Transverse colon (tissue), 4 donors: ENCODE measurements at regions not wholly inside any gene's neighbourhood (a gene's known extent, or its start where the extent isn't known, plus 50 kb on each side); places are given as distances from the start of the nearest gene placed in this dataset.

Experiments
- DNase-seq: peaks from one replicate; pipeline ENCODE4 v3.0.0-alpha.2; 2019
- H3K27ac ChIP-seq, 4 donors: fragments of 200-600 bp; sonication (generic); 2 replicates each; pipeline ENCODE4 v1.5.1; 2016 to 2018; ENCODE audit warnings: inconsistent platforms in 4 of 4
- H3K27me3 ChIP-seq: fragments of 200-600 bp; sonication (generic); 2 replicates; pipeline ENCODE4 v1.5.1; 2017; ENCODE audit warnings: inconsistent platforms
- H3K36me3 ChIP-seq, 4 donors: fragments of 200-600 bp; sonication (generic); 2 replicates each; pipeline ENCODE4 v1.5.1; 2017 to 2019; ENCODE audit warnings: inconsistent platforms in 4 of 4
- H3K4me1 ChIP-seq, 4 donors: fragments of 200-600 bp; sonication (generic); 2 replicates each; pipeline ENCODE4 v1.5.1; 2017 to 2020; ENCODE audit warnings: inconsistent platforms in 4 of 4
- H3K4me3 ChIP-seq, 4 donors: fragments of 200-600 bp; sonication (generic); 1 replicate in 1 of 4; 2 replicates in 3 of 4; pipeline versions ENCODE4 v1.5.1 to v1.6.1; 2017 to 2019; ENCODE audit warnings: inconsistent platforms in 4 of 4
- H3K9me3 ChIP-seq, 2 donors: fragments of 200-600 bp; sonication (generic); 2 replicates each; pipeline ENCODE4 v1.5.1; 2017 to 2019; ENCODE audit warnings: inconsistent platforms in 2 of 2
- CTCF ChIP-seq, 5 experiments: fragments of 200-600 bp in 3 of 5; fragments of 450-650 bp in 2 of 5; sonication (generic) in 3 of 5; IDR thresholded peaks; 1 replicate in 2 of 5; 2 replicates in 3 of 5; pipeline ENCODE4 v1.5.1; 2016 to 2017; ENCODE audit warnings: antibody characterized with exemption in 5 of 5, inconsistent platforms in 3 of 5, mild to moderate bottlenecking in 2 of 5, moderate library complexity in 1 of 5
- EP300 ChIP-seq: sonication (generic); formaldehyde crosslinking; IDR thresholded peaks from one replicate; pipeline ENCODE4 v1.6.1; 2017; ENCODE audit warnings: antibody characterized with exemption, low read depth
- POLR2A ChIP-seq: fragments of 450-650 bp; IDR thresholded peaks from one replicate; pipeline ENCODE4 v1.6.1; 2016; ENCODE audit warnings: antibody characterized with exemption, mild to moderate bottlenecking, moderate library complexity
- POLR2AphosphoS5 ChIP-seq, 3 donors: sonication (generic); formaldehyde crosslinking; IDR thresholded peaks; one replicate each; pipeline ENCODE4 v1.6.1; 2016; ENCODE audit warnings: antibody characterized with exemption in 3 of 3
- WGBS, 2 donors: methylation state at CpG; one replicate each; pipeline ENCODE4 v1.1.5; 2018; ENCODE audit warnings: low coverage in 1 of 2; 5-methylcytosine and 5-hydroxymethylcytosine counted together
- in situ Hi-C, 4 donors: fragments of 200-750 bp; cut with MboI; loops; one replicate each; pipeline versions ENCODE4 v1.15.0 to v1.15.1; 2017; ENCODE audit warnings: low sequenced_read_pairs in 3 of 4, low pct_ligation_motif_present in 1 of 4, low pct_unique_long_range_greater_than_20kb in 1 of 4
- intact Hi-C: fragments of 100-400 bp; cut with DNase I; formaldehyde crosslinking; loops from one replicate; pipeline ENCODE4 v1.15.1; 2023; ENCODE audit warnings: low total_unique reads

- WGBS, 2 donors, result 68% methylated on average over 3 of the region's 3 CpGs; no CpG with 5 or more reads in 1 of the 2 donors
- Histone ChIP-seq H3K4me3 (no peak overlapping the region), H3K36me3 (no peaks in the 10 kb centered on the region), H3K27ac (no peak overlapping the region), H3K4me1 (no peaks in the 10 kb centered on the region), H3K9me3 (no peaks in the 10 kb centered on the region), H3K27me3 (no peaks in the 10 kb centered on the region)
- no peak for TF ChIP-seq CTCF (IDR thresholded peaks at IDR 0.05)
- no peak for TF ChIP-seq POLR2A
- TF ChIP-seq POLR2AphosphoS5 (IDR thresholded peaks at IDR 0.05), result no peak
- TF ChIP-seq EP300, result no peak
- DNase-seq, result no peak
- in situ Hi-C loops, result no loop called here
- intact Hi-C loops, result no loop called here
Observed at GRCh38 chr6:15752820-15753219, 90.0 kb upstream of the DTNBP1 start.

- no peaks in the 10 kb centered on the region for H3K27me3 ChIP-seq
- WGBS, 2 donors, result 0 to 87% methylated on average over 1 to 3 of the region's 3 CpGs
- in situ Hi-C loops, result no loop called here
- H3K27ac ChIP-seq, result no peak overlapping the region
- no peaks in the 10 kb centered on the region for H3K9me3 ChIP-seq
- H3K4me1 ChIP-seq, result no peaks in the 10 kb centered on the region
- no peak overlapping the region for H3K4me3 ChIP-seq
- TF ChIP-seq EP300, result no peak
- no peak for TF ChIP-seq CTCF (IDR thresholded peaks at IDR 0.05)
- no peak for TF ChIP-seq POLR2AphosphoS5 (IDR thresholded peaks at IDR 0.05)
- TF ChIP-seq POLR2A, result no peak
- no peaks in the 10 kb centered on the region for H3K36me3 ChIP-seq
- intact Hi-C loops, result no loop called here
- DNase-seq, result no peak
Observed at GRCh38 chr6:15751721-15752350, 89.0 kb upstream of the DTNBP1 start.

- Histone ChIP-seq H3K27me3 (no peaks in the 10 kb centered on the region), H3K9me3 (no peaks in the 10 kb centered on the region), H3K4me1 (no peaks in the 10 kb centered on the region), H3K36me3 (no peaks in the 10 kb centered on the region), H3K27ac (no peak overlapping the region), H3K4me3 (no peak overlapping the region)
- in situ Hi-C loops (no loop called here), intact Hi-C loops (no loop called here)
- 89 to 90% methylated on average over 4 of the region's 4 CpGs for WGBS, 2 donors
- no peak for TF ChIP-seq EP300
- TF ChIP-seq CTCF (IDR thresholded peaks at IDR 0.05), result no peak
- no peak for TF ChIP-seq POLR2A
- no peak for TF ChIP-seq POLR2AphosphoS5 (IDR thresholded peaks at IDR 0.05)
- no peak for DNase-seq
Observed at GRCh38 chr6:15748341-15748740, 85.5 kb upstream of the DTNBP1 start.

GRCh38 chr6:15747354-15747883, 84.6 kb upstream of the DTNBP1 start:
- Histone ChIP-seq H3K36me3 (no peaks in the 10 kb centered on the region), H3K4me3 (no peak overlapping the region), H3K9me3 (no peaks in the 10 kb centered on the region), H3K4me1 (no peaks in the 10 kb centered on the region), H3K27me3 (no peaks in the 10 kb centered on the region), H3K27ac (no peak overlapping the region)
- WGBS, 2 donors, result 77% methylated on average over 2 of the region's 2 CpGs; no CpG with 5 or more reads in 1 of the 2 donors
- intact Hi-C loops (no loop called here), in situ Hi-C loops (no loop called here)
- no peak for TF ChIP-seq CTCF (IDR thresholded peaks at IDR 0.05)
- TF ChIP-seq POLR2AphosphoS5 (IDR thresholded peaks at IDR 0.05), result no peak
- no peak for TF ChIP-seq POLR2A
- no peak for TF ChIP-seq EP300
- DNase-seq, result no peak
